Adrenal gland (tissue), 9 donors: ENCODE measurements at regions not wholly inside any gene's neighbourhood (a gene's known extent, or its start where the extent isn't known, plus 50 kb on each side); places are given as distances from the start of the nearest gene placed in this dataset.

Source experiments
- DNase-seq, 7 donors: peaks; one replicate each; pipeline ENCODE4 v3.0.0-alpha.2; 2019 to 2020
- H3K27ac ChIP-seq, 5 donors: fragments of 200-600 bp; sonication (generic) in 4 of 5; 1 replicate in 3 of 5; 2 replicates in 2 of 5; pipeline versions ENCODE4 v1.5.1 to v1.8.0; 2016 to 2020; ENCODE audit warnings: mild to moderate bottlenecking in 1 of 5
- H3K27me3 ChIP-seq: fragments of 200-600 bp; 2 replicates; pipeline ENCODE4 v1.8.0; 2021
- H3K36me3 ChIP-seq, 2 donors: fragments of 200-600 bp; replicated peaks in 1 of 2; 1 replicate in 1 of 2; 2 replicates in 1 of 2; pipeline versions ENCODE4 v1.5.1 to v1.8.0; 2018 to 2022
- H3K4me1 ChIP-seq, 2 donors: fragments of 200-600 bp; replicated peaks in 1 of 2; 1 replicate in 1 of 2; 2 replicates in 1 of 2; pipeline versions ENCODE4 v1.5.1 to v1.8.0; 2018 to 2021
- H3K4me3 ChIP-seq, 4 donors: fragments of 200-600 bp; sonication (generic) in 3 of 4; one replicate each; pipeline ENCODE4 v1.5.1; 2016 to 2018
- H3K9me3 ChIP-seq, 3 donors: fragments of 200-600 bp; sonication (generic) in 1 of 3; replicated peaks in 1 of 3; 1 replicate in 2 of 3; 2 replicates in 1 of 3; pipeline versions ENCODE4 v1.5.1 to v1.8.0; 2016 to 2021
- CTCF ChIP-seq, 6 experiments: fragments of 450-650 bp in 4 of 6; fragments of 200-600 bp in 2 of 6; sonication (generic) in 1 of 6; IDR thresholded peaks; 1 replicate in 5 of 6; 2 replicates in 1 of 6; pipeline versions ENCODE4 v1.5.1 to v1.8.0; 2016 to 2021; ENCODE audit warnings: antibody characterized with exemption in 6 of 6, mild to moderate bottlenecking in 2 of 6, moderate library complexity in 1 of 6
- POLR2A ChIP-seq, 2 donors: fragments of 450-650 bp; IDR thresholded peaks; one replicate each; pipeline ENCODE4 v1.6.1; 2017; ENCODE audit warnings: antibody characterized with exemption in 2 of 2, mild to moderate bottlenecking in 2 of 2, moderate library complexity in 1 of 2
- WGBS, 4 donors: extraction: QIAGEN DNeasy Blood & Tissue Kit in 2 of 4; methylation state at CpG; one replicate each; pipeline versions ENCODE4 v1.1.5 to v1.1.7; 2013 to 2017; 5-methylcytosine and 5-hydroxymethylcytosine counted together
- intact Hi-C, 2 donors: fragments of 100-400 bp; cut with DNase I; formaldehyde crosslinking; loops; one replicate each; pipeline versions ENCODE4 v1.14.1 to v1.15.0; 2022 to 2023
- donor health status: healthy with polysubstance abuse.
- donor health status: Bipolar disorder and iron deficiency.
- donor health status: DM: yes; HTN: yes; CAD: no.
- donor health status: DM: no; HTN: no; CAD: no.
- donor health status: DM: no; HTN: no; CAD: no.

DNA sequence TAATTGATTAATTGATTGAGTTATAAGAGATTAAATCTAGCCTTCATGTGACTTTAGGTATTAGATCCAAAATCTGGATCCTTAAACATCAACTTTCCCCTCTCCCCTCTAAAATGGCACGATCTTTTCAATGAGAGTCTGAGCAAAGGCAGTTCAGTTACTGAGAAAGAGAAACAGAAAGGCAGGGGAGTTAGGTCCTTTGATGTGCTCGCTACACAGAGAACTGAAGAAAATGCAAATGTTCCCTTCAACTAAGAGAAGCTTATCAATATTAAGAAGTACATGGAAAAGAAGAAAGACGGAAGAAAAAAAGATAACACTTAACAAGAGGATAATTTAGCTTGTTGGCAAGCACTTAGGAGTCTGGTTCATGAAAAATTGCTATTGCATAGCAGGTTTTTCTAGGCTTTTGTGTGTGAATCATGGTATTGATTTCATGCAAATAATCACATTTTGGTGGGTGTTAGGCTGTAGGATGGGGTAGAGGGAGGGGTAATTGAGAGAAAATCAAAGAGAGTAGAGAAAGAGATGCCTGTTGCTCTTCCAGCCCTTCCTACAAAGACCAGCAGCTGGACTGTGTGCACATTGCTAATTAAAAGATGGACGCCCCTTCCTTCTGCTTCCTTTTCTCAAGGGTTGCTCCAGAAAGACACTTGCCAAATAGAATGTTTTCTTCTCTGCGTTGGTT, 307.6 kb upstream of the PLXNA2 start:
- Histone ChIP-seq H3K36me3 (no peaks in the 10 kb centered on the region), H3K4me1 (no peaks in the 10 kb centered on the region), H3K4me3 (no peak overlapping the region), H3K27me3 (no peaks in the 10 kb centered on the region), H3K9me3 (no peaks in the 10 kb centered on the region), H3K27ac (no peak overlapping the region)
- TF ChIP-seq CTCF (IDR thresholded peaks at IDR 0.05) (no peak), POLR2A (IDR thresholded peaks at IDR 0.05) (no peak)
- DNase-seq = no peak
- intact Hi-C loops = no loop called here
- WGBS, 4 donors = 61 to 70% (median 67%) methylated on average over 5 of the region's 5 CpGs

- Histone ChIP-seq H3K9me3 (no peaks in the 10 kb centered on the region), H3K4me1 (no peaks in the 10 kb centered on the region), H3K36me3 (no peaks in the 10 kb centered on the region), H3K4me3 (no peak overlapping the region), H3K27me3 (no peaks in the 10 kb centered on the region), H3K27ac (no peak overlapping the region)
- intact Hi-C loops = no loop called here
- no peak for DNase-seq
- TF ChIP-seq CTCF (IDR thresholded peaks at IDR 0.05) = no peak
- TF ChIP-seq POLR2A (IDR thresholded peaks at IDR 0.05) = no peak
Observed at GRCh38 chr1:208552928-208553327, 308.7 kb upstream of the PLXNA2 start.

DNA sequence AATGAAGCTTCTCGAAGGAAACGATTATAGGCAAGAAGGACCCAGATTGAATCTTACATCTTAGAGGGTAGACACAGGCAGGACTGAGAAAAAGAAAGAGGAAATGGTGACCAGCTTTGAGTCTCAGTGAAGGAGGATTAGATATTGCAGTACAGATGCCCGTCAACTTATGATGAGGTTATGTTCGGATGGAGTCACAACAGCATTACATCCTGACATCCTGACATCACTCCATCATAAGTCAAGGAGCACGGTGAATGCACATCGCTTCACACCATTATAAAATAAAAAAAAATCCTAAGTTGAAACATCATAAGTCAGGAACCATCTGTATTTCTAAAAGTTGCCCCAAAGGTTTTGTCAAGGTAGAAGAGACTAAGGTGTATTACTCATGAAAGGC, 312.3 kb upstream of the PLXNA2 start:
- intact Hi-C loops = no loop called here
- Histone ChIP-seq H3K36me3 (no peaks in the 10 kb centered on the region), H3K4me1 (no peaks in the 10 kb centered on the region), H3K4me3 (no peak overlapping the region), H3K9me3 (no peaks in the 10 kb centered on the region), H3K27ac (no peak overlapping the region), H3K27me3 (no peaks in the 10 kb centered on the region)
- TF ChIP-seq POLR2A (IDR thresholded peaks at IDR 0.05) = no peak
- no peak for TF ChIP-seq CTCF (IDR thresholded peaks at IDR 0.05)
- 86 to 93% (median 90%) methylated on average over 6 of the region's 6 CpGs for WGBS, 4 donors
- DNase-seq = no peak

DNA sequence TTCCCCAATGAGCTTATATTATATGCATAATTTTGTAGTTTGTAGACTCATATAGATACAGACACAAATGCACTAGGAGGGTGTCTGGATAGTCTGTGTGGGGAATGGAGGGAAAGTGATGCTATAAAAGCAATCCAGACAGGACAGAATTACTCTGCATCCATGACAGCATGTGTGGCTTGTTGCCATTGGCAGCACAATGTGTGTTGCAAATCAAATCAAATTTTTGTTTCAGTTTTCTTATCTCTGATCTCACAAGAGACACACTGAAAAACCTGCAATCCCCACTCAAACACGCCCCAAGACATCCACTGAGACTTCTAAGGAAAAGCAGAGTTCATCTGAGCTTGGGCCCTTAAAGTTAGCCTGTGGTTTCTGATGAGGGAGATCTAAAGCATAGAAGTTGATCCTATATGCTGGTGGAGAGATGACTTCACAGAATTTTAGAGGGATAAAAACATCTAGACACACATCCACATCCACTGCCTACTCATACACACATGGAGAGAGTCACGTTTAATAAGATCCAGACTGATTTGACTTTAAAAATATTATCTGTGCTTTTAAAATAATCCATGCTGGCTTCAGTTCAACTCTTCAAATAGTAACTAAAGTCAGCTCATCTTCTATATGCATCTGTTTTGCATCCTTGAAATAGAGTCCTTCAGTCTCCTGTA, 313.0 kb upstream of the PLXNA2 start:
- H3K4me3 ChIP-seq = no peak overlapping the region
- no peaks in the 10 kb centered on the region for H3K36me3 ChIP-seq
- no peak for DNase-seq

More for the DNA sequence above, 313.0 kb upstream of the PLXNA2 start:
- intact Hi-C loops = no loop called here
- Histone ChIP-seq H3K27me3 (no peaks in the 10 kb centered on the region), H3K9me3 (no peaks in the 10 kb centered on the region), H3K4me1 (no peaks in the 10 kb centered on the region), H3K27ac (no peak overlapping the region)
- TF ChIP-seq POLR2A (IDR thresholded peaks at IDR 0.05) (no peak), CTCF (IDR thresholded peaks at IDR 0.05) (no peak)
- 57 to 76% (median 65%) methylated on average over 2 of the region's 2 CpGs for WGBS, 4 donors
